ENCODE measurements at regions not wholly inside any gene's neighbourhood (a gene's known extent, or its start where the extent isn't known, plus 50 kb on each side); places are given as distances from the start of the nearest gene placed in this dataset.
"Not testable (repeated sequence)": the region's sequence is repeated elsewhere in the genome, so short reads cannot be mapped to it uniquely, and the experiment has no call there.

GRCh38 chr5:174518512-174518911 is 205.9 kb upstream of the MSX2 start:
- DNase-seq (ENCODE audit: low read depth in 2 of 2), result no peak

- DNase-seq (ENCODE audit: low read depth in 2 of 2), result no peak
These were observed 203.7 kb upstream of the MSX2 start for GRCh38 chr5:174520420-174521396.

GRCh38 chr5:174521449-174521848 is 202.9 kb upstream of the MSX2 start:
- DNase-seq (ENCODE audit: low read depth in 2 of 2), result no peak

- no peak for DNase-seq (ENCODE audit: low read depth in 2 of 2)
These were observed 201.7 kb upstream of the MSX2 start for GRCh38 chr5:174522480-174523260.

GRCh38 chr5:174523311-174524071 is 200.9 kb upstream of the MSX2 start:
- DNase-seq (ENCODE audit: low read depth in 2 of 2), result no peak

- DNase-seq (ENCODE audit: low read depth in 2 of 2), result no peak
These were observed 200.0 kb upstream of the MSX2 start for GRCh38 chr5:174524351-174524750.

- DNase-seq (ENCODE audit: low read depth in 2 of 2), result no peak
These were observed 198.2 kb upstream of the MSX2 start for GRCh38 chr5:174526177-174526576.

- no peak for DNase-seq (ENCODE audit: low read depth in 2 of 2)
These were observed 196.4 kb upstream of the MSX2 start for GRCh38 chr5:174527916-174528540.

- DNase-seq (ENCODE audit: low read depth in 2 of 2), result no peak
These were observed 195.4 kb upstream of the MSX2 start for GRCh38 chr5:174528821-174529544.

- DNase-seq (ENCODE audit: low read depth in 2 of 2), result no peak
These were observed 194.3 kb upstream of the MSX2 start for GRCh38 chr5:174529925-174530681.

GRCh38 chr5:174531782-174532191 is 192.6 kb upstream of the MSX2 start:
- DNase-seq (ENCODE audit: low read depth in 2 of 2), result no peak

- DNase-seq (ENCODE audit: low read depth in 2 of 2), result peak; percentile 3 to 91
These were observed 191.6 kb upstream of the MSX2 start for GRCh38 chr5:174532455-174533453.

- peak in 1 of 2 donors; percentile 76 for DNase-seq (ENCODE audit: low read depth in 2 of 2)
These were observed 190.6 kb upstream of the MSX2 start for GRCh38 chr5:174533751-174534241.

GRCh38 chr5:174535669-174536068 is 188.7 kb upstream of the MSX2 start:
- no peak for DNase-seq (ENCODE audit: low read depth in 2 of 2)

GRCh38 chr5:174539823-174540222 is 184.6 kb upstream of the MSX2 start:
- DNase-seq (ENCODE audit: low read depth in 2 of 2), result not testable (repeated sequence)

- no peak for DNase-seq (ENCODE audit: low read depth in 2 of 2)
These were observed 182.3 kb upstream of the MSX2 start for GRCh38 chr5:174542037-174542436.

GRCh38 chr5:174542471-174542870 is 181.9 kb upstream of the MSX2 start:
- no peak for DNase-seq (ENCODE audit: low read depth in 2 of 2)

- DNase-seq (ENCODE audit: low read depth in 2 of 2), result no peak
These were observed 178.5 kb upstream of the MSX2 start for GRCh38 chr5:174545926-174546325.

Data from lung microvascular endothelial cell (primary cell).